CD14-positive monocyte (primary cell): ENCODE measurements at regions not wholly inside any gene's neighbourhood (a gene's known extent, or its start where the extent isn't known, plus 50 kb on each side); places are given as distances from the start of the nearest gene placed in this dataset.

Experiments
- DNase-seq, 3 donors: peaks; one replicate each; pipeline ENCODE4 v3.0.0-alpha.2; 2011 to 2022
- H2AFZ ChIP-seq: 2 replicates; pipeline ENCODE4 v1.6.0; 2012; ENCODE audit warnings: mild to moderate bottlenecking, low read depth, low read length, inconsistent platforms; ENCODE audit not compliant: insufficient read depth, poor library complexity, severe bottlenecking
- H3K27ac ChIP-seq, 2 donors: 1 replicate in 1 of 2; 2 replicates in 1 of 2; pipeline ENCODE4 v1.5.1; 2012 to 2013; ENCODE audit warnings: low read length in 2 of 2, control low read depth in 1 of 2, inconsistent platforms in 1 of 2, low read depth in 1 of 2, mild to moderate bottlenecking in 1 of 2
- H3K27me3 ChIP-seq, 2 donors: one replicate each; pipeline versions ENCODE4 v1.6.0 to v1.6.1; 2011 to 2013; ENCODE audit warnings: low read length in 2 of 2; ENCODE audit not compliant: control insufficient read depth in 2 of 2, insufficient read depth in 2 of 2
- H3K36me3 ChIP-seq, 2 donors: replicated peaks in 1 of 2; 1 replicate in 1 of 2; 2 replicates in 1 of 2; pipeline versions ENCODE4 v1.5.1 to v1.6.1; 2012 to 2013; ENCODE audit warnings: low read length in 2 of 2, control low read depth in 1 of 2, inconsistent platforms in 1 of 2, mild to moderate bottlenecking in 1 of 2; ENCODE audit not compliant: insufficient read depth in 2 of 2, control insufficient read depth in 1 of 2
- H3K4me1 ChIP-seq, 2 donors: 1 replicate in 1 of 2; 2 replicates in 1 of 2; pipeline versions ENCODE4 v1.5.1 to v1.6.1; 2012 to 2013; ENCODE audit warnings: low read length in 2 of 2, control low read depth in 1 of 2, inconsistent platforms in 1 of 2, mild to moderate bottlenecking in 1 of 2, moderate library complexity in 1 of 2; ENCODE audit not compliant: insufficient read depth in 2 of 2, control insufficient read depth in 1 of 2
- H3K4me2 ChIP-seq: replicated peaks from 2 replicates; pipeline ENCODE3; 2012; ENCODE audit warnings: low read length, moderate library complexity, mild to moderate bottlenecking; ENCODE audit not compliant: poor library complexity, severe bottlenecking; ENCODE audit errors: extremely low read depth
- H3K4me3 ChIP-seq, 3 experiments: fragments of 200-600 bp in 1 of 3; sonication (generic) in 1 of 3; replicated peaks in 1 of 3; 1 replicate in 2 of 3; 2 replicates in 1 of 3; pipeline ENCODE4 v1.5.1; 2011 to 2013; ENCODE audit warnings: low read length in 3 of 3, mild to moderate bottlenecking in 3 of 3, control low read depth in 2 of 3, low read depth in 2 of 3, inconsistent platforms in 1 of 3, moderate library complexity in 1 of 3
- H3K79me2 ChIP-seq: 2 replicates; pipeline ENCODE4 v1.6.0; 2012; ENCODE audit warnings: mild to moderate bottlenecking, control low read depth, inconsistent platforms, low read length, moderate library complexity; ENCODE audit not compliant: insufficient read depth
- H3K9ac ChIP-seq: 2 replicates; pipeline ENCODE4 v1.6.0; 2017; ENCODE audit warnings: low read length, mild to moderate bottlenecking; ENCODE audit not compliant: insufficient read depth, poor library complexity, severe bottlenecking
- H3K9me3 ChIP-seq, 2 donors: replicated peaks in 1 of 2; 1 replicate in 1 of 2; 2 replicates in 1 of 2; pipeline versions ENCODE4 v1.5.1 to v1.6.1; 2012 to 2013; ENCODE audit warnings: low read length in 2 of 2, control low read depth in 1 of 2; ENCODE audit not compliant: control insufficient read depth in 1 of 2, insufficient read depth in 1 of 2
- H4K20me1 ChIP-seq: 2 replicates; pipeline ENCODE4 v1.6.0; 2012; ENCODE audit warnings: mild to moderate bottlenecking, low read length, control low read depth, moderate library complexity; ENCODE audit not compliant: insufficient read depth
- H3K27ac Mint-ChIP-seq, 7 donors: one replicate each; pipeline ENCODE4 v1.8.0; 2020; ENCODE audit warnings: mild to moderate bottlenecking in 7 of 7, mixed read lengths in 7 of 7, moderate library complexity in 6 of 7, inconsistent platforms in 2 of 7
- H3K27me3 Mint-ChIP-seq, 3 donors: one replicate each; pipeline ENCODE4 v1.8.0; 2021 to 2022; ENCODE audit warnings: low read depth in 3 of 3, mild to moderate bottlenecking in 3 of 3, mixed read lengths in 3 of 3, moderate library complexity in 3 of 3, inconsistent platforms in 1 of 3
- H3K36me3 Mint-ChIP-seq, 2 donors: one replicate each; pipeline ENCODE4 v1.8.0; 2020; ENCODE audit warnings: mixed read lengths in 2 of 2, inconsistent platforms in 1 of 2, mild to moderate bottlenecking in 1 of 2
- H3K4me1 Mint-ChIP-seq: one replicate; pipeline ENCODE4 v1.8.0; 2020; ENCODE audit warnings: mild to moderate bottlenecking, mixed read lengths
- H3K4me3 Mint-ChIP-seq, 2 donors: one replicate each; pipeline ENCODE4 v1.8.0; 2020; ENCODE audit warnings: mild to moderate bottlenecking in 2 of 2, mixed read lengths in 2 of 2, moderate library complexity in 1 of 2
- H3K9me3 Mint-ChIP-seq, 7 donors: one replicate each; pipeline ENCODE4 v1.8.0; 2020 to 2022; ENCODE audit warnings: mixed read lengths in 7 of 7, mild to moderate bottlenecking in 6 of 7, moderate library complexity in 6 of 7, inconsistent platforms in 2 of 7
- WGBS: methylation state at CpG from one replicate; pipeline ENCODE4 v1.1.5; 2013; ENCODE audit warnings: missing lambda C conversion rate; ENCODE audit not compliant: insufficient coverage; 5-methylcytosine and 5-hydroxymethylcytosine counted together
- intact Hi-C, 2 donors: fragments of 100-400 bp; cut with micrococcal nuclease; formaldehyde crosslinking; loops; one replicate each; pipeline versions ENCODE4 v1.15.0 to v1.15.1; 2023
- TF ChIP-seq, protein P1 (sequence below): fragments of 200-600 bp; IDR thresholded peaks from one replicate; pipeline ENCODE4 v1.8.0; 2022; ENCODE audit warnings: antibody characterized with exemption, mild to moderate bottlenecking

DNA sequence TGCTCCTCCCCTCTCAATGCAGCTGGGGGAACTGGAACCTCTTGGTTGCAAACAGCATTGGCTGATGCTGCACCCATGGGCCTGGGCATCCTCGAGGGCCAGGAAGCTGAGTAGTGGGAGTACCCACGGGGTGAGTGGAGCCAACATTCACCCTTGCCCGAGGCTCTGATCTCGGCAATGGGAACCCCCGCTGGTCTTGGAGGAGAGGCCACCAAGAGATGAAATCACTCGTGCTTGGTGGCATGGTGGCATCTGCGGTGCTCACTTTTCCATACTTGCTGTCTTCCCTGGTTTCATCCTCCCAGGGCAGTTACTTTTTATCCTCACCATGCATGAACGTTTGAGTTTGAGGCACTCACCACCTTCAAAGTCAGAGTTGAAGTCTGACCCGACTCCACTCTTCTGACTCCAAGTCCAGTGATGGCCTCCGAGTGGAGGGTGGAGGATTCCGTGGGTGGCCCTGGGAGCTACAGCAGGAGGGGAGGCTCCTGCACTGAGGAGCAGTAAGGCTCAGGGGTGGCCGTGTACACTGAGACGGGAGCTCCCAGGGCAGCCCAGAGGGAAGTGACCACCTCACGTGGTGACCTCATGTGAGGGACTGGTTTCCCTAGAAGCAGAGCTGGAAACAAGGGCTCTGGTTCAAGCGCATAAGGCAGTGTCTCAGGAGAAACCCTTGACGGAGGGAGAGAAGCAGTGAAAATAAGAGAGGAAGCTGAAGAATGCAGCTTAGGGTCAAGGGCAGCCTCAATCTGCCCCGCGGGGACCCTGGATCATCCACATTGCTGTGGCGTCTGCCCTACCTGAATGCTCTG, 349.1 kb downstream of the TCERG1L start:
- TF ChIP-seq, protein P1, sequence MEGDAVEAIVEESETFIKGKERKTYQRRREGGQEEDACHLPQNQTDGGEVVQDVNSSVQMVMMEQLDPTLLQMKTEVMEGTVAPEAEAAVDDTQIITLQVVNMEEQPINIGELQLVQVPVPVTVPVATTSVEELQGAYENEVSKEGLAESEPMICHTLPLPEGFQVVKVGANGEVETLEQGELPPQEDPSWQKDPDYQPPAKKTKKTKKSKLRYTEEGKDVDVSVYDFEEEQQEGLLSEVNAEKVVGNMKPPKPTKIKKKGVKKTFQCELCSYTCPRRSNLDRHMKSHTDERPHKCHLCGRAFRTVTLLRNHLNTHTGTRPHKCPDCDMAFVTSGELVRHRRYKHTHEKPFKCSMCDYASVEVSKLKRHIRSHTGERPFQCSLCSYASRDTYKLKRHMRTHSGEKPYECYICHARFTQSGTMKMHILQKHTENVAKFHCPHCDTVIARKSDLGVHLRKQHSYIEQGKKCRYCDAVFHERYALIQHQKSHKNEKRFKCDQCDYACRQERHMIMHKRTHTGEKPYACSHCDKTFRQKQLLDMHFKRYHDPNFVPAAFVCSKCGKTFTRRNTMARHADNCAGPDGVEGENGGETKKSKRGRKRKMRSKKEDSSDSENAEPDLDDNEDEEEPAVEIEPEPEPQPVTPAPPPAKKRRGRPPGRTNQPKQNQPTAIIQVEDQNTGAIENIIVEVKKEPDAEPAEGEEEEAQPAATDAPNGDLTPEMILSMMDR, result no peak
- Mint-ChIP-seq H3K36me3 (no peaks in the 10 kb centered on the region), H3K27me3 (peaks cover 2 to 3% (median 3%) of the 10 kb centered on the region in 3 donors), H3K4me1 (no peaks in the 10 kb centered on the region), H3K9me3 (peaks cover 1 to 11% (median 4%) of the 10 kb centered on the region in 7 donors), H3K4me3 (no peak overlapping the region), H3K27ac (no peak overlapping the region)
- Histone ChIP-seq H2AFZ (no peak overlapping the region), H3K27me3 (no peaks in the 10 kb centered on the region), H3K4me1 (no peaks in the 10 kb centered on the region), H3K9me3 (peaks cover 0 to 3% of the 10 kb centered on the region in 2 donors), H3K27ac (no peak overlapping the region), H3K9ac (no peak overlapping the region), H4K20me1 (no peaks in the 10 kb centered on the region), H3K36me3 (no peaks in the 10 kb centered on the region), H3K79me2 (no peaks in the 10 kb centered on the region), H3K4me2 (no peak overlapping the region), H3K4me3 (no peak overlapping the region)
- 92% methylated on average over 15 of the region's 19 CpGs for WGBS
- intact Hi-C loops, result no loop called here
- DNase-seq, result no peak

DNA sequence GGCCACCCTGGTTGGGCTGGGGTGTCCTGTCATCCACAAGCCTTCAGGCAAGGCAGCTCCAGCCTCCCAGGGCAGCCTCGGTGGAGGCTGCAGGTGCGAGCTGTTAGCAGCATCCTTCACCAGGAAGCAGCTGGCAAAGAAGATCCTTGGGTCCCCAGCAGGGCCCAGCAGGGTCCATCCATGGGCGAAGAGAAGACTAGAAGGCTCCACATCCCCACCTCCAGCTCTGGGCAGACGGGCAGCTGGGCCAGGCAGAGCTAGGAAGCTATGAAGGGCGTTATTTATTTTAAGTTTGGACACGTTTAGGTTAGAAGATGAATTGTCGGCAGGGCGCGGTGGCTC, 348.5 kb downstream of the TCERG1L start:
- TF ChIP-seq, protein P1, result no peak
- no peak overlapping the region for H3K27ac Mint-ChIP-seq

More for the DNA sequence above, 348.5 kb downstream of the TCERG1L start:
- Mint-ChIP-seq H3K4me3 (no peak overlapping the region), H3K9me3 (peaks cover 1 to 11% (median 4%) of the 10 kb centered on the region in 7 donors), H3K27me3 (peaks cover 2 to 3% (median 3%) of the 10 kb centered on the region in 3 donors), H3K36me3 (no peaks in the 10 kb centered on the region), H3K4me1 (no peaks in the 10 kb centered on the region)
- no peak overlapping the region for H3K4me3 ChIP-seq
- WGBS, result 94% methylated on average over 7 of the region's 9 CpGs
- no peaks in the 10 kb centered on the region for H3K79me2 ChIP-seq
- no peak overlapping the region for H3K9ac ChIP-seq
- intact Hi-C loops, result no loop called here
- H2AFZ ChIP-seq, result no peak overlapping the region
- H3K9me3 ChIP-seq, result peaks cover 0 to 3% of the 10 kb centered on the region in 2 donors
- H3K4me2 ChIP-seq, result no peak overlapping the region
- H3K27ac ChIP-seq, result no peak overlapping the region
- H3K4me1 ChIP-seq, result no peaks in the 10 kb centered on the region
- no peaks in the 10 kb centered on the region for H4K20me1 ChIP-seq
- no peaks in the 10 kb centered on the region for H3K36me3 ChIP-seq
- DNase-seq, result no peak
- H3K27me3 ChIP-seq, result no peaks in the 10 kb centered on the region
